ENCODE measurements at regions not wholly inside any gene's neighbourhood (a gene's known extent, or its start where the extent isn't known, plus 50 kb on each side); places are given as distances from the start of the nearest gene placed in this dataset.

DNA sequence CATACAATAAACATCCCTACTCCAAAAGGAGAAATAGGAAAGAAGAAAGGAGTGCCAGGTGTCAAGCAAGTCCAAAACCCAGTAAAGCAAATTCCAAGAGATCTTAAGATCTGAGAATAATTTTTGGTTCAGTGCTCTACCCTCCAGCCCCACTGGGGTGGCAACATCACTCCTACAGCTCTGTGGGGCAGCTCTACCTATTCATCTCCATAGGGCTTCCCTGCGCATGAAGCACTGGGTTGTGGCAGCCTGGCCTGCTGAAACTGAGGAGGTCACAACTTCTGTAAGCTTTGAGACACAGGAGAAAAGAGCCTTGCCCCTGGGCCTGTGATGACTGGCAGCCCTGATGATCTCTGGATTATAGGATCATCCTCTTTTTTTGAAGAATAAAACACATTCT, 378.2 kb upstream of the SOX14 start:
- Histone ChIP-seq H3K36me3 (no peaks in the 10 kb centered on the region), H3K27me3 (no peaks in the 10 kb centered on the region), H3K27ac (no peak overlapping the region), H3K4me1 (no peaks in the 10 kb centered on the region), H3K4me3 (no peak overlapping the region), H3K9me3 (peaks cover 0 to 1% of the 10 kb centered on the region in 2 donors)
- no peak for ATAC-seq
- intact Hi-C loops (cut with DNase I) = no loop called here
- TF ChIP-seq CTCF (IDR thresholded peaks at IDR 0.05) = no peak
- no peak for DNase-seq

GRCh38 chr3:137409584-137409983, 354.5 kb upstream of the SOX14 start:
- Histone ChIP-seq H3K4me3 (no peak overlapping the region), H3K9me3 (no peaks in the 10 kb centered on the region), H3K27me3 (no peaks in the 10 kb centered on the region), H3K36me3 (no peaks in the 10 kb centered on the region), H3K4me1 (no peaks in the 10 kb centered on the region), H3K27ac (no peak overlapping the region)
- ATAC-seq (no peak), DNase-seq (no peak)
- intact Hi-C loops (cut with DNase I) = no loop called here
- no peak for TF ChIP-seq CTCF (IDR thresholded peaks at IDR 0.05)

DNA sequence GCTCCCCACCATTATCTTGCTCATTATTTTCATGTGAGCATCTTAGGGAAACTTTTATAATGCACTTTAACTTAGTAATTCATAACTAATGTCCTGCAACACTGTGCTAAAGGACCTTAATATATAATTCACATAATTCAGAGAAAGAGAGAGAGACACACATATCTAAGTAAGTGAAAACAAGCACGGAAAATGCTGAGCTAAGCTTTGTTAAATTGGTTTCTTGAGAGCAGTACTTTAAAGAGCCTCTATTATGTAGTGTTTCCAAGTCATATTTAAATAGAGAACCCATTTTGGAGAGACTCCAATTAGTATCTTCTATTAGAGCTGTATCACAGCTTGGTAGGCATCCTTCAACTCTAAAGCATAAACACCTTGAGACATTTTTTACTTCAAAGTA, 354.1 kb upstream of the SOX14 start:
- Histone ChIP-seq H3K36me3 (no peaks in the 10 kb centered on the region), H3K4me3 (no peak overlapping the region), H3K9me3 (no peaks in the 10 kb centered on the region), H3K4me1 (no peaks in the 10 kb centered on the region), H3K27me3 (no peaks in the 10 kb centered on the region), H3K27ac (no peak overlapping the region)
- no peak for ATAC-seq
- no peak for DNase-seq
- intact Hi-C loops (cut with DNase I) = no loop called here
- TF ChIP-seq CTCF (IDR thresholded peaks at IDR 0.05) = no peak

DNA sequence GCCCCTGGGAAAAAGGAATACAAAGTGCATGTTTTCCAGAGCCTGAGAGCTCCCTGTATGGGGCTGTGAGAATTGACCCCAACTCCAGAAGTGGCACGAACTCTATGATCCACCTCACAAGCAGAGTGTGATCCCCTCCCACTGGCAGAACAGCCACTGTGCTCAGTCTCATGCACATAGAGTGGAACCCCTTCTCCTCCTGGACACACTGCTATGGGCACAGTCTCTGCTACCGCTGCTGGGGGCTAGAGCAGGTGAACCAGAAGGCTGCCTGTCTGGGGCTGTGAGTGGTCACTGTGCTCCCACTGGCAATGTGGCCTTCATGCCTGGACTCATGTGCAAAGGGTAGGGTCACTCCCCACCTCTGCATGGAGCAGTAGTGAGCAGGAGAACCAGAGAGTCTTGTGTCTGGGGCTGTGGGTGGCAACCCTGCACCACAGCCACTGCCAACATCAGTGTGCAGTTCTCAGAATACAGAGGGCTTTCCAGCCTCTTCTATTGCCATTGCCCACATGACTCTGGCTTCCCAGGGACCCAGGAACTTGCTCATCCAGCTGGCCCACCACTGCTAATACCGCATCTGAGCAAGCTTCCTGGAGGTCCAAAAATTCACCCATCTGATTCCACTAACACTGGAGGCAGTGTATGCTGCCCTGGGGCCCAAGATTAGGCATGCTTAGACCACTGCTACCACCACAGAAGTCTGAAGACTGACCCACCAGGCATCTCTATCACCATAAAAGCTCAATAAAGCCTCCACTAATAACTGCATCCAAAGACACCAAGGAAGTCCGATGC, 343.7 kb upstream of the SOX14 start:
- DNase-seq (peak in 1 of 4 donors; percentile 31), ATAC-seq (no peak)
- Histone ChIP-seq H3K27me3 (no peaks in the 10 kb centered on the region), H3K36me3 (no peaks in the 10 kb centered on the region), H3K4me1 (no peaks in the 10 kb centered on the region), H3K27ac (no peak overlapping the region), H3K4me3 (no peak overlapping the region), H3K9me3 (peaks cover 0 to 43% of the 10 kb centered on the region in 2 donors)
- TF ChIP-seq CTCF (IDR thresholded peaks at IDR 0.05) = no peak
- intact Hi-C loops (cut with DNase I) = no loop called here

- no peak for ATAC-seq
- Histone ChIP-seq H3K4me3 (no peak overlapping the region), H3K9me3 (peaks cover 0 to 11% of the 10 kb centered on the region in 2 donors), H3K27ac (no peak overlapping the region), H3K4me1 (no peaks in the 10 kb centered on the region), H3K36me3 (no peaks in the 10 kb centered on the region), H3K27me3 (no peaks in the 10 kb centered on the region)
- no peak for TF ChIP-seq CTCF (IDR thresholded peaks at IDR 0.05)
- intact Hi-C loops (cut with DNase I) = no loop called here
- DNase-seq = no peak
Measured at GRCh38 chr3:137438561-137438960, 325.6 kb upstream of the SOX14 start.
